Left ventricle myocardium superior (tissue), 1 donor: ENCODE measurements at regions not wholly inside any gene's neighbourhood (a gene's known extent, or its start where the extent isn't known, plus 50 kb on each side); places are given as distances from the start of the nearest gene placed in this dataset.
"Not testable (repeated sequence)": the region's sequence is repeated elsewhere in the genome, so short reads cannot be mapped to it uniquely, and the experiment has no call there.

Experiments used
- ATAC-seq: fragments of 200-7000 bp; cut with Tn5 transposase; one replicate; pipeline ENCODE4 v1.9.1; 2020; ENCODE audit warnings: mild to moderate bottlenecking, moderate library complexity
- DNase-seq: peaks from one replicate; pipeline ENCODE4 v3.0.0-alpha.2; 2020
- intact Hi-C: fragments of 100-400 bp; cut with micrococcal nuclease; formaldehyde crosslinking; loops from one replicate; pipeline ENCODE4 v1.11.0; 2022
- donor health status: DM: no; HTN: yes; CAD: no; lungs with severe emphysema.

DNA sequence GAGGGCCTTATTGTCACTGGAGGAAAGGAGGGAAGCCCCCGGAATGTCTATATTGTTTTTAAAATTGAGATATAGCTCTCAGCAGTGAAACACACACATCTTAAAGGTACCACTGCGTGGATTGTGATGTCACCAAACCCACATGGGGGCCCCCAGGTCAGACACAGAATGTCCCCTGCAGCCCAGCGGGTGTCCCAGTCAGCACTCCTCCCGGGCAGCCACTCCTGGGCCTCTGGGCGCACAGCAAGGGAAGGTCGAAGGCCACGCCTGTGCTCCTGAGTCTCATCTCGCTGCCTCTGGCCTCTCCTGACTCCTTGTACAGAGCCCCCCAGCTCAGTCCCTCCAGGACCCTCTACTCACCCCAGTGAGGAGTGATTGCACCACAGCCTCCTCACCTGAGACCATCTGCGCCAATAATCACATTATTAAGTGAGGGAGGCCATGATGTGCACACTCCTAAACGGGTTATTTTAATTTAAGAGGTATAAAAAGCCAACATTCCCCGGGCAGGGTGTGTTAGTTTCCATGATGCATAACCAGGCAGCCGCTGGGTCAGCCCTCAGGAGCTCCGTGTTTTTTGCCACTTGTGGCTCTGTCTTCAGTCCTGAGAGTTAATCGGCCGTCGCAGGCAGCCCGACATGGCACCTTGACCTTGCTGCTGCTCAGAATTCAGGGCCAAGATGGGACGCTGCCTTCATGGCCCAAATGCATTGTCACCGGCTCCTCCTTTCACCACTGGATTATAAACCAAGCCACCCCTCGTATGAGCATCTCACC, 1089.3 kb downstream of the BRD1 start:
- no peak for DNase-seq
- ATAC-seq: no peak
- intact Hi-C loops: no loop called here

DNA sequence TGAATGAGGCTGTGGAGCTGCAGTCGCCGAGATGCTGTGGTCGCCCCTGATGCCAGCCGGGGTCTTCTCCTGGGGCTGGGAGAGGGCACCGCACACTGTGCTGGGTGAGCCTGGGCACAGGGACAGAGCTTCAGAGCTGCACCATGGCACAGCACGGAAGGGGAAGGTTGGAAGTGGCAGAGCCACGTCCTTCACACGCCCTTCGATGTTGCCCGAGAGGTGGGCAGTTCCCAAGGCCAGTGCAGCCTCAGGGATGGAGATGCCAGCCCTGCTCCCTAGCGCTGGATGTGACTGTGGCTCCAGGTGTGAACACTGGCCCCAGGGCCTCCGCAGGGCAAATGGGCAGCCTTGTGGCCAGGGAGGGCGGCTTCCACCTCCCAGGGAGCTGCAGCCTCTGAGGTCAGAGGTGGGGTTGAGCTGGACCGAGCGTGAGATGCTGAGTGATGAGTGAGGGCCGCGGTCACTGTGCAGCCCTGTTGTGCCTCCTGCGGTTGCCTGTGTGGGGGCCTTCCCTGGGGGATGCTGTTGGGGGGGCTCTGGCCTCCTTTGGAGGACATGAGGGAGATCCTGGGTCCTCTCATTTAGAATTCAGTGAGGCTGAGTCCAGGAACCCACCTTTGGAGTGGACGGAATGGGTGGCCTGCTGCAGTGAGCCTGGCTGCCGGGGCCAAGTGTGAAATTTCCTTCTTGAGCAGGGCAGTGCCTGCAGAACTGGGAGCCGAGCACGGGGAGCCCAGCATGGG, 1090.0 kb downstream of the BRD1 start:
- ATAC-seq (no peak), DNase-seq (no peak)
- intact Hi-C loops: no loop called here

DNA sequence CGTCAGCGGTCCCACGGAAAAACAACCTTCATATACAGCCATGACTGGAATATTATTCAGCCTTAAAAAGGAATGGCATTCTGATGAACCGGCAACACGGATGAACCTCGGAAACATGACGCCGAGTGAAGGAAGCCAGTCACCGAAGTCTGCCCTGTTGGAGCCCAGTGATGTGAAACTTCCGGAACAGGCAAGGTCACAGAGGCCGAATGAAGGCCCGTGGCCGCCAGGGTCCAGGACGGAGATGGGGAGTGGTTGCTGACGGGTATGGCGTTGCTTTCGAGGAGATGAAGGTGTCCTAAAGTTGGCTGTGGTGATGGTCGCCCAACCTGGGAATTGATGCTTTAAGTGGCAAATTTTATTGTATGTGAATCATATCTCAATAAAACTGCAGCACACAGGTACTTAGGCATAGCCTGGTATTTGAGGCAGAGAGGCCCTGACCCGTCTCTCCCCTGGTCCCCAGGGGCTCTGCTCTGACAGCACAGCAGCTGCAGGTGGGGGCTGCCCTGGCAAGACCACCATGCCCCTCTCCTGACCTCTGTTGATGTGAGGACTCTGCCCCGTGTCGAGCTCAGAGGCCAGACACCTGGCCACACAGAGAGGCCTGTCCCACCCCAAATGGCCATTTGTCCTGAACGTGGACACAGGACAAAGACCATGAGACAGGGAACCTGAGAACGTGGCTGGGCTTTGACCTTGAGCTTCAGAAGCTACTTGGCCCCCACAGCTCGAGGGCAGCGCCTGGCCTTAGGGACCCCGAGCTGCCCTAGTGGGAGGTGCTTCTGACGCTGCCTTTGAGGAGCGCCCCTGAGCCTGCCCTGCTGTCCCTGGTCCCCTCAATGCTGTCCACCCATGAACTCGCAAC, 1090.8 kb downstream of the BRD1 start:
- intact Hi-C loops: no loop called here
- ATAC-seq: no peak
- DNase-seq: peak; percentile 4

DNA sequence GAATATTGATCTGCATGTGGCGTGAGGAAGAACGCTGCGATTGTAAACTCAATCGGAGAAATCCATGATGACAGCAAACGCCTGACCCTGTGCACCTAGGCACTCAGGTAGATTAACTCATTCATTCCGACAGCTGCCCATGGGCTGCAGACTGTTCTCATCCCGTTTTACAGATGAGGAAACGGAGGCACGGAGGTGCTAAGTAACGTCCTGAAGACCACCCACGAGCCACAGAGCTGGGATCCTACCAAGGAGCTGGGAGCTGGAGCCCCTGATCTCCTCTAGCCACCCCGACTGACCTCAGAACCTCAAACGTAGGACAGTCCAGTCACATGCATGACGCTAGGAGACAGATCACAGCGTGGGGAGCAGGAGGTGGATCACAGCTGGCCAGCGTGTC, 1092.7 kb downstream of the BRD1 start:
- ATAC-seq: no peak
- intact Hi-C loops: no loop called here
- no peak for DNase-seq

DNA sequence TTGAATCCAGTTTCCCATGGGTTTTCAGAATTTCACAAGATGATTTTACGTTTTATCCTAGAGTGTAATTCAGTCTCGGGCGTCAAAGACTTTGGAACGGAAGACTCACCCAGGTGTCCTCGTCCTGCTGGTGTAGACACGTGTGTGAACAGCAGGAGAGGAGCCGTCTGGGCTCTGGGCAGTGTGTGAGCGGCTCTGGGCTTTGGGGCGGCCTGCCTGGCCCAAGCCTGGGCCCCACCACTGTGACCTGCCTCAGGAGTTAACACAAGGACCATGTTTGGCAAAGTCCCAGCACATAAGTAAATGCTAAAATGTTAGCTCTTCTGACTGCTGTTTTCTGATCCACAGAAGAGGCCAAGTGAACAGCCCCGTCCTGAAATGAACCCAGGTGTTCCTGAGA, 1093.3 kb downstream of the BRD1 start:
- DNase-seq (peak; percentile 6), ATAC-seq (no peak)
- intact Hi-C loops: no loop called here

DNA sequence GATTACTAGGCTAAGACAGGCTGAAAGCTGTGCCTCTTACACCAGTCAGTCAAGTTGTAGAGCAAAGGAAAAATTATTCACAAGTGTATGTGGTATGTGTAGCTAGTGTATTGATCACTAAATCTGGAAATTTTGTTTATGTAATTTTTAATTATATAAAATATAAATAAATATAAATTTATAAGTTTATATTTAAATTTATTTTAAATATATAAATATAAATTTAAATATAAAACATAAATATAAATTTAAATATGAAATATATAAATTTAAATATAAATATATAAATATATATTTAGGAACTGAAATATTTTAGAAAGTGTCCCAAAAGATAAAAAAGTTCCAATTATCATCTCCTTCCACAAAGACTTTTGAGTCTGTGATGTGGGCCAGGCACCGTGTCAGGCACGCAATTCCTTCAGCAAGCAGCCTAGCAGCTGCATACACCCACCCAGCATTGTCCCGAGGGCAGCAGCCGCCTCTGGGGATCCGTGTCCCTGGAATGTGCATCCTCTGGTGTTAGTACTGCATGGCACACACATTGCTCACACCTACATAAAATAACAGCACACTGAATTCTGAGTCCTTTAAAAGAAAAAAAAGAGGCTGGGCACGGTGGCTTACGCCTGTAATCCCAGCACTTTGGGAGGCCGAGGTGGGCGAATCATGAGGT, 1098.0 kb downstream of the BRD1 start:
- DNase-seq (peak; percentile 4), ATAC-seq (no peak)
- intact Hi-C loops: no loop called here

DNA sequence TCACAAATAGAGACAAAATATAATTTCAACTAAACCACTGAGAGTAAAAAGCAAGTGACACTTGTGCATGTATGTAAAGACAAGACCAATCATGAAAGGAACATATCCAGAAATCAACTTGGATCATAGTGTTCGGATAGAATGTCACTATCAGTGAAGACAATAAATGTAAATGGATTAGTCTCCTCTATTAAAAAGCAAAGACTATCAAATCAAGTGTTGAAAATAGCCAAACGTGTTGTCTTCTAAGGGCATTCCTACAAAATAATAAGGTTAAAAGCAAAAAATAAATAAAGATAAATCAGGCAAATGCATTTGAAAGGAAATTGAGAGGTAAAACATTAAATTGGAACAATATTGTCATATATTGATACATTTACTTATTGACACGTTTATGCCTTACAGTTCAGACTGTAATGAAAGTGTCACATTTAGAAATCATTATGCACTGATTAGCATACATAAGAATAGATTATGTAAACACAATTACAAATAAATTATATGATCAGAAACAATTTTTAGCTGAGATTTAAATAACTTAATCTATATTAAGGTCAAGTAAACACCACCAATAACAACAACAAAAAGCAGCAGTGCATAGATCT, 1100.1 kb downstream of the BRD1 start:
- DNase-seq (no peak), ATAC-seq (no peak)
- intact Hi-C loops: no loop called here

DNA sequence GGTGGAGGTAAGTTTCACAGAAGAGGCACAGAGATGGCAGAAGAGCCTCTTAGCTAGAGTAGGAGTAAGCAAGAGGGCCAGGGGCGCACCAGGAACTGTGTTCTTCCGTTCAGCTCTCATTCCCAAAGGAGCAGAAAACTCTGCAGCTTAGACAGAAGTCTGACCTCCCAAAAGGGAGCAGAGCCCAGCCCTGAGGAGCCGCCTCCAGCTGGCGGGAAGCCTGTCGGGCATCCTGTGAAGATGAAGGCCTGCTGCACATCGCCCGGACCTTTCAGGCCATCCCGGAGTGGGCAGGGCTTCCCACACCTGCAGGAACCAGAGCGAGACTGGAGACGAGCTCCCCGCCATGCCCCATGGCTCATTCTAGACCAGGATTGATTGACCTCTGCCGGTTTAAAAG, 1102.8 kb downstream of the BRD1 start:
- no peak for ATAC-seq
- intact Hi-C loops: no loop called here
- peak; percentile 3 for DNase-seq

DNA sequence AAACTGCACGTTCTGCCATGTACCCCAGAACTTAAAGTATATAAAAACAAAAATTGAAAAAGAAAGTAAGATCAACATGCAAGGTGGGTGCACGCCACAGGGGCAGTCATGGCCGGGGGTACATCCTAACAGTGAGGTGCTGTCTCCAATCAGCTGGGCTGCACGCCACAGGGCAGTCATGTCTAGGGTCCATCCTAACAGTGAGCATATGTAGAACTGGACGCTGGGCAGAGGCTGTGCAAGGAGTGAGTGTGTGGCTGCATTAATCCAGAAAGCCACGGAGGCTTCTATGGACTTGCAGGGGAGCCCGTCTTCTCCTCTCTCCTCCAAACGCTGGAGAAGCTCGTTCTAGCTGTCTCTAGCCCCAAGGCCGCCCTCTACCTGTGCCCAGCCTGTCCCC, 1105.0 kb downstream of the BRD1 start:
- peak; percentile 5 for DNase-seq

DNA sequence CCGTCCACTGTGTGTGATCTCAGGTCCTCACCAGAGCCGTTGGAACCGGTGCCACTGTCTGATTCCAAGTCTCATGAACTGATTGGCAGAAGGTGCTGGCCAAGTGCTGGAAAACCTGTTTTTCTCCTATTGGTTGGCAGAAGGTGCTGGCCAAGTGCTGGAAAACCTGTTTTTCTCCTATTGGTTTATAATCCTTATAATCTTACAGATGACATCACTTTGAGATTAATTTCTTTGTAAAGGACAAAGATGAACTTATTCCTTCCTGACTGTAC, 1106.3 kb downstream of the BRD1 start:
- DNase-seq: no peak
- no peak for ATAC-seq
- intact Hi-C loops: no loop called here

More for the DNA sequence above, 1105.0 kb downstream of the BRD1 start:
- intact Hi-C loops: no loop called here
- no peak for ATAC-seq

DNA sequence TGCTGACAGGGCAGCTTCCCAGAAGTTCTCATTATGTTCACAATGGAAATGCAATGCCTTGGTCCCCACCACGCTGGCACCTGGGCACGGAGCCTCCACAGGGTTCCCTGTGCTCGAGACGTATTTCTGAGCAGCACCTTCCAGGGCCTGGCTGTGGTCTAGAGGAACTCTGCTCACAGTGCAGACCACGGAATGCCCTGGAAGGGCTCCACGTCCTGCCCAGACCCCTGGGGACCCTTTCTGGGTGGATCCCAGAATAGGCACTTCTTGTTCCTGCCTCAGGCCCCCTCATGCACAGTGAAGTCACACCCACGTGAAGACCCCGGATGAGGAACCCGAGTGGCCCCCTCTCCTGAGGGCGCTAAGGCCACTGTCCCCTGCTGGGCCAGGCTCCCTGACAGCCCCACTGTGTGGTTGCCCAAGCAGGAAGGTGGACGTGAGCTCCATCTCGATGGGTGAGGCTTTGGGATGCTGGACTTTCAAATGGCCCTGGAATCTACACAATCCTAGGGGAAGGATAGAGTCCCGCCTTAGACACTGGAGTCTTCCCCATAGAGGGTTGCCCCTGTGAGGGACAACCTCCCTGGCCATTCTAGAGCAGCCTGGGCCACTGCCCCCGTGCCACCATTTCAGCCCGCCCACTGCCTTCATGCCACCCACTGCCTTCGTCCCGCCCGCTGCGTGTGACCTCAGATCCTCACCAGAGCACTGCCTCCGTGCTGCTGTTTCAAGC, 1106.8 kb downstream of the BRD1 start:
- intact Hi-C loops: no loop called here
- ATAC-seq: no peak
- DNase-seq: peak; percentile 17

DNA sequence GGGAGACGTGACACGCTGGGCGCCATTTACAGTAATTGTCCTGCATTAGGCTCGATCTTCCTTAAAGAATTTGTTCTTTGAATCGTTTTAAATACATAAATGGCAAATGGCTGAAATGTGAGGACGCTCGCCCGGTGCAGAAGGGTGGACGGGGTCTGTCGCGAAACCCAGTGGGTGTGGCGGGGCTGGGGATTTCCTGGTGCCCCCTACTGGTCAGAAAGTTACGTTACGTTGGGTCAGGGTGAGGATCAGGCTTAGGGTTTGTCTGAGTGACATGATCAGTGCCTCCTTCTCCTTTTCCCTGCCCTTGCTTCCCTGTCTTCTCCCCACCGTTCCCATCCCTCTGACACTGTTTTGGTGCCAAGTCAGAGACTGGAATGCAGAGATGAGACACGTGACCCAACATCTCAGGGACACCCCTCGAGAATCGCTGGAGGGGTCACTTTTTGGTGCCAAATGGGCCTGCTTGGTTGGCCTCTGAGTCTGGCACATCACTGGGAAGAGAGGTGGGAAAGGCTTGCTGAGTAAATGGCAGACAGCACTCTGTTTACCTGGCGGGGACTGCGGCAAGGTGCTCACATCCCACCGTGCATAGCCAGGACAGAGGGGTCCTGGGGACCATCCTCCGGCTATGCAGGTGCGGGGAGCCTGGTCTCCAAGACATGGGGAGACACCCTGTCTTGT, 1107.6 kb downstream of the BRD1 start:
- no peak for ATAC-seq

DNA sequence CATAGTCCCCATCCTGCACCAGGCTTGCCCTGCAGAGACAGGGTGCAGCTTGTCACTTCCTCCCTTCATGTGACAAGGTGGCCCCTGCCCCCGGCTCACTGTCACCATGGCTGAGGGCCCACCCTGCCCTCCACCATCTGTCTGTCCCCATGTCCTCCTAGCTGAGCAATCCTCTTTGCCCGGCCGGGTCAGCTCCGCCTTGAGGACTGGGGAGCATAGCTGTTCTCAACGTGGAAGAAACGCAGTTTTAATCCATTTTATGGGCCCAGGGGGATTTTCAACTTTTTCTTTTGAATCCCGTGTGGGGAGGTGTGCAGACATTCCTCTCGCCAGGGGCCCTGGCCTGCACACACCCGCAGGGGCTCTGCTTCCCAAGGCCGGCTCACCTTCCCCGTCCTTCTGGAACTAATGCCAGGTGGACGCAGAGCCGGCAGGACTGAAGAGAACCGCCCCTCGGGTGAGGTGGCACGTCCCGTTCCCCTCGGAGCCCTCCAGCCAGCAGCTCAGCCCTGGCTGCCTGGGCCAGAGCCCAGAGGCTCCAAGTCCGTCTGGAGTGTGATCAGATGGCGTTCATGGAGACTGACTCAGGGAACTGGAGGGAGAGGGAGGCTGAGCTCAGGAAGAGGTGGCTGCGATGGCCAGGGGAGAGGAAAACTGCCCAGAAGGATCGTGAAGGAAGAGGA, 1108.7 kb downstream of the BRD1 start:
- DNase-seq: no peak
- intact Hi-C loops: no loop called here
- ATAC-seq: no peak

More for the DNA sequence above, 1107.6 kb downstream of the BRD1 start:
- DNase-seq: peak; percentile 6
- intact Hi-C loops: no loop called here

DNA sequence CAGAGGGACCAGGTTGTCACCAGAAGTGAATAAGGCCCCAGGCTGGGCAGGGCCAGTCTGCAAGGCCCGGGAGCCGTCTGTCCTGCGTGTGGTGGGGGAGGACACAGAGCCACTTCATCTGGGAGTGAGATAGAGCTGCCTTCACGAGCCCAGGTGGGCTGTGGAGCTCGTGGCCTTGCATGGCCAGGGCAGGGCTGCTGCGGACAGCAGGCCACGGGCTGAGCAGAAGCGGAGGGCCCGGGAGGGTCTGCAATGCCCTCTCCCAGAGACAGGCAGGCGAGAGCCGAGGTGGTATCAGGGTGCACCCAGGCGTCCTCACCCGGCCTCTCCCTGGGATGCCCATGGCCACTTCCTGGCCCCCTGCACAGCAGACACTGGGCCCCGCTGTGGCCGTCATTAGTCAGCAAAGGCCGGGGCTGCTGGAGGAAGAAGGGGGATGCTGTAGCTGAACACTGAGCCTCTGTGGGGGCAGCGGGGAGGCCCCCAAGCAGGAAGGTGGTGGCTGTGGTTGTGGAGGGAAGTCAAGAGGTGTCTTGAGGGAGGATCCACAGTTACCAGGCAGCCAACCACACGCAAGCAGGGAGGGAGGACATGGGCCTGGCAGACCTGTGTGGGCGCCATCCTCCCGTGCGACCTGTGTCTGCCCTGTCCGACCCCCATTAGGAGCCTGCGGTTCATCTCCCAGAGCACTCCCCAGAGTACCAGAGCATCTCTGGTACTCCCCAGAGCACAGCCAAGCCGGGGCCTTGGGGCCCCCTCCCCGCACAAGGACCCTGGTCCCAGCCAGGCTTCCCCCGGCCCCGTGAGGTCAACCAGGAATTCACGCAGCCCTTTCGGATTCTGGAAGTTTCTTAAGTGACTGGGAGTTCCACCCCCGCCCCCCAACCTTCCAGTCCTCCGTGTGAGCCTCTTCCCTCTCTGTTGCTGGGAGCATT, 1109.5 kb downstream of the BRD1 start:
- intact Hi-C loops: no loop called here
- ATAC-seq (no peak), DNase-seq (no peak)

DNA sequence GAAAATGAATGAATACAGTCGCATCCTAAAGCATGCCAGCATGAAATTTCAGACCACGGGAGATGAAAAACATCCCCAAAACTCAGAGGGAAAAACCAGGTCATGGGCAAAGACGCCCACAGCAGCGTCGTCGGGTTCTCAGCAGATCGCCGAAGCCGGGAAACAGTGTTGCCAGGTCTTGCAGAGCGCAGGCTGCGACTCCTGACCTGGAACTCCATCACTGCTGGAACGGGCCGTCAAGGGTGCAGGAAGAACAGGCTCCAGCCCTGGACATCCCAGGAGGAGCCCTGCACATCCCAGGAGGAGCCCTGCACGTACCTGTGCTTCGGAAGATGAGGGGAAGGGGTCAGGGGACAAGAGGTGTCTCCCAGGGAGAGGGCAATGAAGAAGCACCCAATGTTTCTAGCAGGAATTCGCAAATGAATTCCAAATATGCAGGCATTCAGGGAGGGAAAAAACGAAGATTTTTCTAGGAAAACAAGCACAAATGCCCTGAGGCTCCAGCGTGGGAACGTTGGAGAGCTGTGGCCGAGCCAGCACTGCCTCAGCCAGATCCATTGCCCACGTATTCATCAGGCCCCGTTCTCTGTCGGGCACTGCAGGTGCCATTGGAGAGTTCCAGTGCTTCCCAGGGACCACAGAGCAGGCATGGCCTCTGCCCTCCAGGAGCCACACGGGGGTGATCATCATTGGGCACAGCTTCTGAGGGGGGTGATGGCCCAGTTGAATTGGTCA, 1110.4 kb downstream of the BRD1 start:
- no peak for DNase-seq

DNA sequence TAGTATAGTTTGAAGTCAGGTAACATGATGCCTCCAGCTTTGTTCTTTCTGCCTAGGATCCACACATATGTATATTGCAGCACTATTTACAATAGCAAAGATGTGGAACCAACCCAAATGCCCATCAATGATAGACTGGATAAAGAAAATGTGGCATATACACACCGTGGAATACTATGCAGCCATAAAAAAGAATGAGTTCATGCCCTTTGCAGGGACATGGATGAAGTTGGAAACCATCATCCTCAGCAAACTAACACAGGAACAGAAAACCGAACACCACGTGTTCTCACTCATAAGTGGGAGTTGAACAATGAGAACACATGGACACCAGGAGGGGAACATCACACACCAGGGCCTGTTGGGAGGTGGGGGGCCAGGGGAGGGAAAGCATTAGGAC, 1111.5 kb downstream of the BRD1 start:
- DNase-seq, ATAC-seq, intact Hi-C loops: not testable (repeated sequence)

More for the DNA sequence above, 1110.4 kb downstream of the BRD1 start:
- intact Hi-C loops: no loop called here
- ATAC-seq: no peak
